ENCODE measurements at regions not wholly inside any gene's neighbourhood (a gene's known extent, or its start where the extent isn't known, plus 50 kb on each side); places are given as distances from the start of the nearest gene placed in this dataset.

GRCh38 chr16:79950932-79951719, 350.6 kb upstream of the MAF start:
- TF ChIP-seq CTCF (IDR thresholded peaks at IDR 0.05) (no peak), POLR2A (IDR thresholded peaks at IDR 0.05) (no peak)
